AML-193 (cell line): ENCODE measurements at regions not wholly inside any gene's neighbourhood (a gene's known extent, or its start where the extent isn't known, plus 50 kb on each side); places are given as distances from the start of the nearest gene placed in this dataset.
"Not testable (repeated sequence)": the region's sequence is repeated elsewhere in the genome, so short reads cannot be mapped to it uniquely, and the experiment has no call there.

Source experiments
- DNase-seq, 2 experiments: peaks; one replicate each; lab custom pipeline; 2025; lab: John Stamatoyannopoulos, UW

DNA sequence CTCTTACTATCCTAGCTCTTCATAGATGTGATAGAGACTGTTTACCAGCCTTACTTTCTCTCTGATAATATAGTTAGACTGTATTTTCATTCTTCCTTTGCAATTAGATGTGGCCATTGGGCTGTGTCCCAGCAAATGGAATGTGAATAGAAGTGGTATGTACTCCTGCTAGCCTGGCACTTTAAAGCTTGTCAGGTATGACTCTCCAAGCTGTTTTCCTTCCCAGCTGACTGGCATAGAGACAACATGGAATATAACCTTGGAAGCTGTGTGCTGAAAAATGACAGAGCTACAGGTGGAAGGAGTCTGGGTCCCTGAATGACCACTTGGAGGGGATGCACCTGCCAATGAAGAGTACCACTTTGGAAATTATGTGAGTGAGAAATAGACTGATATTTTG, 116.2 kb downstream of the DIRAS2 start:
- DNase-seq, result no peak

- DNase-seq, result not testable (repeated sequence)
These were observed 106.5 kb downstream of the DIRAS2 start for GRCh38 chr9:90536094-90536493.

DNA sequence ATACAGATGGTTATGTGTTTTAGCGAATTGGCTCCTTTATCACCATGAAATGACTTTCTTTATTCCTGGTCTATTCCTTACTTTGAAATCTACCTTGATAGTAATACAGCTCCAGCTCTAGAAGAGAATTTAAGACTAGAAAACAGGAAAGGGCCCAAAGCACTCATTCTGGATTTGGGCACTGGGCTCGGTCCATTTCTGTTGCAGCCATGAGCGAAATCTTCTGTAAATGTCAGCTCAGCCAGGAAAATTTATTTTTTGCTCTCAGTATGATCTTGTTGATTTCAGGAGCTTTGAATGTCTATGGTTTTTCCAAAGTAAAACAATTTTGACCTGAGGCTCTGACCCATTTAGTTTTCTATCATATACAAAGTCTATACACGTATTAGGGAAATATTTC, 104.1 kb downstream of the DIRAS2 start:
- no peak for DNase-seq

DNA sequence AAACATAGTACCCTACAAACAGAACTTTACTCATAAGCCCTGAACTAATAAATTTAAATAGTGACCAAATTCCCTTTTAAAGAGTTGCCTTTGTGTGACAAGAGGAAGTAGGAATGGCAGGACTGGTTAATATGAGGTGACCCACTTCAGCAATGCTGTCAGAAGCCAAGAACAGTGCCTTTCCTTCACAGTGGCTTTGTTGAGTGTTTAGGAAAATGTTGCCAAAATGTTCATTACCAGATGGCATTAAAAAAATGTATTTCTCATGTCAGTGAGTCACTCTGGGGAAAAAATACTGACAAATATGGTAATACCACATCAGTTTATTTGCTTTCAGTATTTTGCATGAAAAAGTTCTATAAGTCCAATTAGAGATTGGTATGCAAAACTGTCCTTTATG, 103.3 kb downstream of the DIRAS2 start:
- DNase-seq, result no peak

DNA sequence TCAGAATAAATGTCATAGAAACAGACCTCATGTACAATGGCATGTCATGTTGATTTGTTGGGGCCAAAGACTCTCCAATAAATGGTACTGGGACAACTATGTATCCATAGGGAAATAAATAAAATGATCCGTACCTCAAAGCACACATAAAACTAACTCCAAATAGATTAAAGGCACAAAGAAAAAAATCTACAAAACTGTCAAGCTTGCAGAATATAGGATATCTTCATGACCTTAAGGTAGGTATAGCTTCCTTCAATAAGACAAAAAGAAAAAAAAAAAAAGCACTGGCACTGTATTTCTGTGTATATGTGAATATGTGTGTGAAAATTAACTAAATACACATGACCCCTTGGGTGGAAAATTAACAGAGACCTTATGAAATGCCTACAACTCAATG, 101.9 kb downstream of the DIRAS2 start:
- DNase-seq, result no peak

DNA sequence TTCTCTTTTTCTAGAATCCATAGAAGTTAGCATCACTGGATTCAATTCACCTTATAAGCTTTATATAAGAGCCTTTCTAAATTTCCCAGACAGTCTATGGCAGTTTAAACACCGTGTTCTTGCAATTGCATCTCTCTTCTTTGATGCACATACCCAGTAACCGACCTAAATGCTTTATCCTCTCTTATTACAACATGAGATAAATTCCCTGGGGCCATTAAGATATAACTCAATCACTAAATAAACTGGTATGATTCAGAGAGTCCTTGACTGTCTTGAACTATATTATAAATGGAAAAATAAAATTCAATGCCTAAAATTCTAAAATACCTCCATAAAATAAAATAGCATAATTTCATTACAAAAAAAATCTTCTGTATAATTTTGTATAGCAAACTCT, 98.1 kb downstream of the DIRAS2 start:
- DNase-seq, result no peak

DNA sequence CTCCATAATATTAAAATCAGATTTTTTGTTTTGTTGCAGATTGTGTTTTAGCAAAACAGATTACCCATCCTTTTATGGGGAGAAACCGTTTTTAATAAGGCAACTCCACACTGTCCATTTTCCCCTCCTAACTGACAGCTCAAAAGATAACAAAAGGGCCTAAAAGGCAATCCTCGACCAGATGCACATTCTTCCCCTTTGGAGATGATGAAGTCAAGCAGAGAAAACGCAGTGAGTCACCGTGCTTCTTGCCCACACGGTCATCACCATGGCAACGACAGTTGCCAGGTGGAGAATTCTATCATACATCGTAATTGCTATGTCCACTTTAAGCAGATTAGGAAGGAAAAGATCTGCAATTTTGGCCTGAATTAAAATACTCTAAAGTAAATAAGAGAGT, 96.4 kb downstream of the DIRAS2 start:
- no peak for DNase-seq

DNA sequence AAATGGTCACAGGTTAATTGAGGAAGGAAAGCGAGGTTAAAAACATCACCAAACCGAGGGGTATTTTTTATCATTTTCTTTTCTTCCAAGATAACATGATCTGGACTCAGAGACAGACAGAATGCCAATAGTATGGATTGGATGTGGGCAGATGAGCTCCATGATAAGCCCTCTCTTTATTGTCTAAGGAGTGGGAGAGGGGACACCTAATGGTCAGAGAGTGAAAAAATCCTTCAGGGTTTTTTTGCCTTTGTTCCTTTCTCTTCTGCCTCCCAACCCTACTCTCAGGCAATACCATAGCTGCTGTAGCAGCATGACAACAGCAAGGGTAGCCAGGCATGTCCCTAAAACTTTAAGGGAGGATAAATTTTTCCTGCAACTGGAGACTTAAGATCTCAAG, 94.7 kb downstream of the DIRAS2 start:
- DNase-seq, result no peak

GRCh38 chr9:90552317-90552716, 90.3 kb downstream of the DIRAS2 start:
- no peak for DNase-seq

- no peak for DNase-seq
These were observed 87.1 kb downstream of the DIRAS2 start for GRCh38 chr9:90555351-90556057.

DNA sequence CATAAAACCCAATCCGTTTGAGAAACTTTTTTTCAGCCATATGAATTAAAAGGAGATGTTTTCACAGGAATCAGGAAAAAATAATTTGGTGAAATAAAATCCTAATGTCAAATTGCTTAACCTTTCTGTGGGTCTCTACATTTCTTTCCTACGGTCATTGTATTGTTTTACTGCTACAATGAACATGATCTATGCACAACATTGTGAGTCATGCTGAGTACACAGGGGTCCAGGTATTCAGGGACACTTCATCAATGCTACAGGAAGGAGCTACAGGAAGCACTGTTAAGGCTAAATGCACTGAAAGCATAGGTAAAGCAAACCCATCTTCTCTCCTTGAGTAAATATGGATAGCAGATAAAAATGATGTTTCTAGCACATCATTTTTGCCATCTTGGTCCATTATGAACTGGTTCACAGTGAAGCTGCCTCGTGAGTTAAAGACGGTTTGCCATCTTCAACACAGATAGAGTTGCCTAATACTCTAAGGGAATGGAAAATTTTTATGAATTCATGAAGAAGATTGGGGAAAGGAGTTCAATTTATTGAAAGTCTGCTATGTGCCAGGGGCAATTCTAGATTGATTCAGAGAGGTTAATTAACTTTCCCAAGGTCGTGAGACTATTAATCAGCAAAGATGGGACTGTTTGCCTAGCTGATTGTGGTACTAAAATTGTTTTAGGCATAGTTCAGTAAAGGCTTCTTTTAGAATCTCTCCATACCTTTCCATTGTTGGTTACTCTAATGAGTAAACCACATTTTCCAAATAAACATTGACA, 85.5 kb downstream of the DIRAS2 start:
- no peak for DNase-seq

GRCh38 chr9:90559075-90560073, 83.2 kb downstream of the DIRAS2 start:
- DNase-seq, result no peak
